MCF 10A (cell line): ENCODE measurements at regions not wholly inside any gene's neighbourhood (a gene's known extent, or its start where the extent isn't known, plus 50 kb on each side); places are given as distances from the start of the nearest gene placed in this dataset.

ENCODE experiments used
- BruUV-seq: library from RNA; stranded (reverse); fragments of 400-500 nt; replicated peaks from 2 replicates; lab custom pipeline; 2021; lab: Mats Ljungman, UMichigan
- CTCF ChIA-PET: fragments of 300-600 bp; sonication (Branson Sonifier 250); formaldehyde crosslinking; extraction: SDS; loops from one replicate; lab custom pipeline; 2021; ENCODE audit warnings: antibody characterized with exemption, inconsistent platforms; lab: Yijun Ruan, JAX
- POLR2A ChIA-PET: fragments of 300-600, 350-650 bp; sonication (Branson Sonifier 250); formaldehyde crosslinking; extraction: SDS; loops from one replicate; lab custom pipeline; 2020; ENCODE audit warnings: antibody characterized with exemption, inconsistent platforms; lab: Yijun Ruan, JAX
- DNase-seq: peaks from one replicate; pipeline ENCODE4 v3.0.0-alpha.2; 2018; ENCODE audit not compliant: unreplicated experiment
- H3K27ac Mint-ChIP-seq: one replicate; pipeline ENCODE4 v1.8.0; 2022; ENCODE audit warnings: mild to moderate bottlenecking, low read depth, mixed read lengths; ENCODE audit not compliant: unreplicated experiment
- H3K27me3 Mint-ChIP-seq: one replicate; pipeline ENCODE4 v1.8.0; 2022; ENCODE audit warnings: mixed read lengths; ENCODE audit not compliant: insufficient read depth, unreplicated experiment
- H3K36me3 Mint-ChIP-seq: one replicate; pipeline ENCODE4 v1.8.0; 2022; ENCODE audit warnings: mild to moderate bottlenecking, moderate library complexity, mixed read lengths; ENCODE audit not compliant: insufficient read depth, unreplicated experiment
- H3K4me1 Mint-ChIP-seq: one replicate; pipeline ENCODE4 v1.8.0; 2022; ENCODE audit warnings: mixed read lengths; ENCODE audit not compliant: insufficient read depth, unreplicated experiment
- H3K4me3 Mint-ChIP-seq: one replicate; pipeline ENCODE4 v1.8.0; 2022; ENCODE audit warnings: mild to moderate bottlenecking, moderate library complexity, mixed read lengths; ENCODE audit not compliant: unreplicated experiment
- H3K9me3 Mint-ChIP-seq: one replicate; pipeline ENCODE4 v1.8.0; 2022; ENCODE audit warnings: mixed read lengths; ENCODE audit not compliant: unreplicated experiment
- intact Hi-C: fragments of 100-400 bp; cut with micrococcal nuclease; formaldehyde crosslinking; loops from 2 replicates; pipeline ENCODE4 v1.14.1; 2022
- TF ChIP-seq, protein P1 (sequence below): fragments of 200-600 bp; IDR thresholded peaks from one replicate; pipeline ENCODE4 v1.8.0; 2022; ENCODE audit warnings: antibody characterized with exemption, mild to moderate bottlenecking; ENCODE audit not compliant: unreplicated experiment

GRCh38 chr10:128429321-128429720, 303.1 kb upstream of the MKI67 start:
- Mint-ChIP-seq H3K36me3 (no peaks in the 10 kb centered on the region), H3K27ac (no peak overlapping the region), H3K4me1 (no peaks in the 10 kb centered on the region), H3K27me3 (peaks cover 11% of the 10 kb centered on the region), H3K9me3 (peaks cover 21% of the 10 kb centered on the region), H3K4me3 (no peak overlapping the region)
- TF ChIP-seq, protein P1, sequence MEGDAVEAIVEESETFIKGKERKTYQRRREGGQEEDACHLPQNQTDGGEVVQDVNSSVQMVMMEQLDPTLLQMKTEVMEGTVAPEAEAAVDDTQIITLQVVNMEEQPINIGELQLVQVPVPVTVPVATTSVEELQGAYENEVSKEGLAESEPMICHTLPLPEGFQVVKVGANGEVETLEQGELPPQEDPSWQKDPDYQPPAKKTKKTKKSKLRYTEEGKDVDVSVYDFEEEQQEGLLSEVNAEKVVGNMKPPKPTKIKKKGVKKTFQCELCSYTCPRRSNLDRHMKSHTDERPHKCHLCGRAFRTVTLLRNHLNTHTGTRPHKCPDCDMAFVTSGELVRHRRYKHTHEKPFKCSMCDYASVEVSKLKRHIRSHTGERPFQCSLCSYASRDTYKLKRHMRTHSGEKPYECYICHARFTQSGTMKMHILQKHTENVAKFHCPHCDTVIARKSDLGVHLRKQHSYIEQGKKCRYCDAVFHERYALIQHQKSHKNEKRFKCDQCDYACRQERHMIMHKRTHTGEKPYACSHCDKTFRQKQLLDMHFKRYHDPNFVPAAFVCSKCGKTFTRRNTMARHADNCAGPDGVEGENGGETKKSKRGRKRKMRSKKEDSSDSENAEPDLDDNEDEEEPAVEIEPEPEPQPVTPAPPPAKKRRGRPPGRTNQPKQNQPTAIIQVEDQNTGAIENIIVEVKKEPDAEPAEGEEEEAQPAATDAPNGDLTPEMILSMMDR: no peak
- BruUV-seq: no TSS peak
- POLR2A ChIA-PET: interaction anchor here (0.6 kb wide), 1 partner anchor 116 kb away, joined by 3 read pairs; no protein-coding TSS in a partner anchor
- CTCF ChIA-PET: interaction anchor here (0.6 kb wide), 1 partner anchor 167 kb away, joined by 3 read pairs; no protein-coding TSS in a partner anchor
- intact Hi-C loops: no loop called here
- no peak for DNase-seq

GRCh38 chr10:128429835-128430513, 303.8 kb upstream of the MKI67 start:
- no peaks in the 10 kb centered on the region for H3K4me1 Mint-ChIP-seq
- CTCF ChIA-PET: no interaction called here
- no peak for DNase-seq
- no TSS peak for BruUV-seq
- POLR2A ChIA-PET: interaction anchor here (0.6 kb wide), 1 partner anchor 116 kb away, joined by 3 read pairs; no protein-coding TSS in a partner anchor
- H3K27me3 Mint-ChIP-seq: peaks cover 7% of the 10 kb centered on the region
- no peaks in the 10 kb centered on the region for H3K36me3 Mint-ChIP-seq
- TF ChIP-seq, protein P1: no peak
- H3K27ac Mint-ChIP-seq: no peak overlapping the region
- intact Hi-C loops: no loop called here
- peaks cover 18% of the 10 kb centered on the region for H3K9me3 Mint-ChIP-seq
- no peak overlapping the region for H3K4me3 Mint-ChIP-seq

DNA sequence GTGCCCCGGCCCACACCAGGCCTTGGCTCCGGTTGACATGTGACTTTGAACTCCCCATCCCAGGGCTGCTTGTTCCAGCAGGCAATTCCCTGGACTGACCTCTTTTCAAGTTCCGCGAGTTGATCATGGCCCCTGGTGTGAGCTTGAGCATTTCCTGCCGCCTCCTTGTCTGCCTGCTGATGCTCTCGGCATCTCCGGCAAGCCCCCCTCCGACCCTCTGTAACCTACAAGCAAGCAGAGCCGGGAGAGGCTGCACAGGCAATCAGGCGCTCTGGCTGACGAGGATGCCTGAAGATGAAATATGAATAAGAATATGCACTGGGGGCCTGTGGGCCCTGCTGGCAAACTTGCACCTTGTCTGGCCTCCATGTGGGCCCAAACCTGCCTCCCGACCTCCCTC, 304.9 kb upstream of the MKI67 start:
- H3K9me3 Mint-ChIP-seq: peaks cover 11% of the 10 kb centered on the region

DNA sequence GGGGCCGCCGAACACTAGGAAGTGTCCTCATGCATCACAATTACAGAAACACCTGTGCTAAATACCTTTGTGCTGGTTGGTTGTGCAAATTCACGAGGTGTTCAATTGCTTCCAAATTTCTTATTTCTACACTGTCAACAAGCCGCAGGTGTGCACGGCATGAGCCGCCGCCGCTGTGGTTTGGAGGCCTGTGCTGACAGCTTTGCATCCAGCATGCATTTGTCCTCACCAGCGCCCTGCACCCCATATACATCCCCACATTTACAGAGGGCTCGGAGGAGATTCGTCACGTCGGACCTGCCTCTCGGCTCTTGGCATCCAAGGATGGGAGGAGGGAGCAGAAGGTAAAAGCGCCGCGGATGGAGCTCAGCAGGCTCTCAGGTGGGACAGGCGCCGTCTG, 305.3 kb upstream of the MKI67 start:
- Mint-ChIP-seq H3K9me3 (peaks cover 11% of the 10 kb centered on the region), H3K4me1 (no peaks in the 10 kb centered on the region), H3K27me3 (no peaks in the 10 kb centered on the region), H3K4me3 (no peak overlapping the region), H3K27ac (no peak overlapping the region), H3K36me3 (no peaks in the 10 kb centered on the region)
- BruUV-seq: no TSS peak
- ChIA-PET POLR2A (no interaction called here), CTCF (no interaction called here)
- DNase-seq: no peak
- intact Hi-C loops: no loop called here
- TF ChIP-seq, protein P1: no peak

More for the DNA sequence above, 304.9 kb upstream of the MKI67 start:
- no peak overlapping the region for H3K4me3 Mint-ChIP-seq
- no peak overlapping the region for H3K27ac Mint-ChIP-seq
- TF ChIP-seq, protein P1: no peak
- no TSS peak for BruUV-seq
- ChIA-PET CTCF (no interaction called here), POLR2A (no interaction called here)
- intact Hi-C loops: no loop called here
- no peaks in the 10 kb centered on the region for H3K27me3 Mint-ChIP-seq
- DNase-seq: no peak
- H3K36me3 Mint-ChIP-seq: no peaks in the 10 kb centered on the region
- H3K4me1 Mint-ChIP-seq: no peaks in the 10 kb centered on the region
